CD4-positive, alpha-beta T cell treated with Interferon gamma for 1 hour (primary cell): ENCODE measurements at regions not wholly inside any gene's neighbourhood (a gene's known extent, or its start where the extent isn't known, plus 50 kb on each side); places are given as distances from the start of the nearest gene placed in this dataset.

ENCODE experiments used
- DNase-seq: peaks from one replicate; pipeline ENCODE4 v3.0.0-alpha.2; 2020

GRCh38 chr12:20289520-20289919, 78.8 kb upstream of the PDE3A start:
- DNase-seq = no peak

- DNase-seq = no peak
These were observed 67.9 kb upstream of the PDE3A start for GRCh38 chr12:20300457-20300856.

GRCh38 chr12:20305470-20305869, 62.9 kb upstream of the PDE3A start:
- no peak for DNase-seq

GRCh38 chr12:20309504-20310148, 58.7 kb upstream of the PDE3A start:
- DNase-seq = no peak

GRCh38 chr12:20314328-20314727, 54.0 kb upstream of the PDE3A start:
- no peak for DNase-seq

GRCh38 chr12:20317554-20317953, 50.8 kb upstream of the PDE3A start:
- no peak for DNase-seq
